Astrocyte of the spinal cord (primary cell): ENCODE measurements at regions not wholly inside any gene's neighbourhood (a gene's known extent, or its start where the extent isn't known, plus 50 kb on each side); places are given as distances from the start of the nearest gene placed in this dataset.

Source experiments
- DNase-seq: peaks from one replicate; pipeline ENCODE4 v3.0.0; 2011; ENCODE audit warnings: low read depth, low spot score
- H3K4me3 ChIP-seq: 2 replicates; pipeline ENCODE4 v1.5.1; 2011; ENCODE audit warnings: low read depth, mild to moderate bottlenecking, low read length, moderate library complexity
- in situ Hi-C: cut with HindIII; loops from 2 replicates; pipeline ENCODE4 v1.10.0; 2017; ENCODE audit warnings: low sequenced_read_pairs
- TF ChIP-seq, protein P1 (sequence below): IDR thresholded peaks from 2 replicates; pipeline ENCODE4 v1.5.1; 2012; ENCODE audit warnings: low read depth, mild to moderate bottlenecking, low read length, inconsistent platforms

DNA sequence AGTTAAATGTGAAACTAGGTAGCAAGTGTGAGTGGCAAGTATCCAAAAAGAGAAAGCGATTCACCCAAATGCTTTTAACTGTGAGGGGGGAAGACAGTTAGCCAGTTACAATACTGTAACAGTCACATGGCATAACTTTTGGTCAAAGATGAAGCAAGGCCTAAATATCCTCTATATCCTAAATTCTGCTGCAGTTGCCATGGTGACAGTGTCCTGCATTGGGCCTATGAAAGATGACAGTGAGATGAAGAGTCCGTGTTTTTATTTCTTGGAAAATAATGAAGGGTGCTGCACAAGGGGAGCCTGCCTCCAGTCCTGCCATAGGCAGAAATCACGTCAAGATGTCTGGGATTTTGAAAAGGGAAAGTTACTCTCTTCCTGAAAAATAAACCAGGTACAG is 534.6 kb downstream of the NTRK2 start:
- in situ Hi-C loops, result no loop called here
- no peak overlapping the region for H3K4me3 ChIP-seq
- DNase-seq, result no peak
- TF ChIP-seq, protein P1, sequence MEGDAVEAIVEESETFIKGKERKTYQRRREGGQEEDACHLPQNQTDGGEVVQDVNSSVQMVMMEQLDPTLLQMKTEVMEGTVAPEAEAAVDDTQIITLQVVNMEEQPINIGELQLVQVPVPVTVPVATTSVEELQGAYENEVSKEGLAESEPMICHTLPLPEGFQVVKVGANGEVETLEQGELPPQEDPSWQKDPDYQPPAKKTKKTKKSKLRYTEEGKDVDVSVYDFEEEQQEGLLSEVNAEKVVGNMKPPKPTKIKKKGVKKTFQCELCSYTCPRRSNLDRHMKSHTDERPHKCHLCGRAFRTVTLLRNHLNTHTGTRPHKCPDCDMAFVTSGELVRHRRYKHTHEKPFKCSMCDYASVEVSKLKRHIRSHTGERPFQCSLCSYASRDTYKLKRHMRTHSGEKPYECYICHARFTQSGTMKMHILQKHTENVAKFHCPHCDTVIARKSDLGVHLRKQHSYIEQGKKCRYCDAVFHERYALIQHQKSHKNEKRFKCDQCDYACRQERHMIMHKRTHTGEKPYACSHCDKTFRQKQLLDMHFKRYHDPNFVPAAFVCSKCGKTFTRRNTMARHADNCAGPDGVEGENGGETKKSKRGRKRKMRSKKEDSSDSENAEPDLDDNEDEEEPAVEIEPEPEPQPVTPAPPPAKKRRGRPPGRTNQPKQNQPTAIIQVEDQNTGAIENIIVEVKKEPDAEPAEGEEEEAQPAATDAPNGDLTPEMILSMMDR, result no peak

DNA sequence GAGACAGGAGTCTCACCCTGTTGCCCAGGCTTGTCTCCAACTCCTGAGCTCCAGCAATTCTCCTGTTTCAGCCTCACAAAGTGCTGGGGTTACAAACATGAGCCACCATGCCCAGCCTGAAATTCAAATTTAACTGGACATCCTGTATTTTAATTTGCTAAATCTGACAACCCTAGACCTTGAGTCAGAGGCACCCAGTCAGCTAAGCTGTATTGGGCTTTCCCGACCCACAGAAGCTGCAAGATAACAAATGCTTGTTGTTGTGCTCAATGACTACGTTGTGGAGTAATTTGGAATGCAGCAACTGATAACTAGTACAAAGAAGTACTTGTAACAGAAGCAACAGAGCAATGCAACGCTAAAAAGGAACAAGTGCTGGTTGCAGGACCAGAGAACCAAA is 533.1 kb downstream of the NTRK2 start:
- TF ChIP-seq, protein P1, result no peak
- peak; percentile 37 for DNase-seq
- in situ Hi-C loops, result no loop called here
- H3K4me3 ChIP-seq, result no peak overlapping the region

DNA sequence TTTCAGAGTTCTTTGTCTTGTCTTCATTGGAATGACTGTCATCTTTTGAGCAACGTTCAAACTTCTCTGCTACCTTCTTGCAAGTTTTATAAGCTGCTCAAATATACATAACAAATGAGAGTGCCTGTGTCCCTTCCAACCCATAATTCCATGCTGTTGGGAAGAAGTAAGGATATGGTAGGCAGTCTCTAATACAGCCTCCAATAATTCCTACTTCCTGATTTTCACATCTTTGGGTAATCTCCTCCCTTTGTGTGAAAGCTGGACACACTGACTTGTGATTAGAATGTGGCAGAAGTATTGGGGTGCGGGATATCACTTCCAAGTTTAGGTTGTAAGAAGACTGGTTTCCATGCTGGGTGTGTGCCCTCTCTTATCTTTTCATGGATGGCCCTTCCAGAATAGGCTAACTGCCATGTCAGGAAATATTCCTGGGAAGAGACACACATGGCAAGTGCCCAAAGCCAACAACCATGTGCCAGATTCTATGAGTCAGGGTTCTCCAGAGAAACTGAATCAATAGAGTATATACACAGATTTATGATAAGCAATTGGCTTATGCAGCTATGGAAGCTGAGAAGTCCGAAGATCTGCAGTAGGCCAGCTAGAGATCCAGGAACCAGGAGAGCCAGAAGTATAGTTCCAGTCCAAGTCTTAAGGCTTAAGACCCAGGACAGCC is 531.3 kb downstream of the NTRK2 start:
- in situ Hi-C loops, result no loop called here
- peak; percentile 76 for DNase-seq
- TF ChIP-seq, protein P1, result no peak
- H3K4me3 ChIP-seq, result no peak overlapping the region

DNA sequence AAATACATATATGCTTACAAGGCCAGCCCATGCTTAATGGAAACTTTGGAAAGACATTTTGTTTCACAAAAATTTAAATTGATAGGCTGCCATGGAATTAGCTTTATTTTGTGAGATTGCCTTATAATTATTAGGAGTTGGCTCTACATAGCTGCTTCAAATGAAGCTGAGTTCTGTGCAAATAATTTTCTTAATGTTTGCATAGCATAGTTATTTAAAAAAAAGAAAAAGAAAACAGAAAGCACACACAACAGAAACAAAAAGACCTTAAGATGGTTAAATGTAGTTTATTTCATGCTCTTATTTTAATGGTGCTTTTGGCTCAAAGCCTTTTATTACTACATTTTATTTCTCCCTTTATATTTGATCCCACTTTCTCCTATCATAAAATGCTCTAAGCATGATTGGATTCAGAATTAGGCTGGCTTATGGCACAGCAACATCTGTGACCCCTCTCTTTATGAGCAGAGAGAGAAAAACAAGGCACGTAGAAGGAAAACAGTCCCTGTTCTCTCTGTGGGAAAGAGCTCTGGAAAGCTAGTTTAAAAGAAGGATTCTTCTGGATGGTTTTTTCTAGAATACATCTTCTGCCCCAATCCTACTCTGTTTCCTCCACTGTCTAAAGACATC is 530.5 kb downstream of the NTRK2 start:
- in situ Hi-C loops, result no loop called here
- no peak overlapping the region for H3K4me3 ChIP-seq
- TF ChIP-seq, protein P1, result no peak
- no peak for DNase-seq

DNA sequence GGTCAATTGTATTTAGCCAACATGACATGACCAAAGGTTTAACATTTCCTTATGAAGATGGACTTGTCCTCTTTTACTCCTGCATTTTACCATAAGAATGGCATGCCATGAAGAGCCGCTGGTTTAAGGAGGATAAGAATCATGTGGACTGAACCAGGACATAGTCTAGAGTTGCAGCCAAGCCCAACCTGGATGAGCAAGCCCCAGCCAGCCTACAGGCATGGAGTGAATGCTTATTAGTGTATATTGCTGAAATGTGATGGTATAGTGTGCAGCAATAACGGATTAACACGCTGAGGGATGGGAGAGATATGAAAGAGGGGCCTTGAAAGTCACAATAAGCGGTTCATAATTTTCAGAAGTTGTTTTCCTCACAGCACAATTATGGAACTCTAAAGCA is 523.2 kb downstream of the NTRK2 start:
- TF ChIP-seq, protein P1, result no peak
- no peak for DNase-seq
- in situ Hi-C loops, result no loop called here
- H3K4me3 ChIP-seq, result no peak overlapping the region

DNA sequence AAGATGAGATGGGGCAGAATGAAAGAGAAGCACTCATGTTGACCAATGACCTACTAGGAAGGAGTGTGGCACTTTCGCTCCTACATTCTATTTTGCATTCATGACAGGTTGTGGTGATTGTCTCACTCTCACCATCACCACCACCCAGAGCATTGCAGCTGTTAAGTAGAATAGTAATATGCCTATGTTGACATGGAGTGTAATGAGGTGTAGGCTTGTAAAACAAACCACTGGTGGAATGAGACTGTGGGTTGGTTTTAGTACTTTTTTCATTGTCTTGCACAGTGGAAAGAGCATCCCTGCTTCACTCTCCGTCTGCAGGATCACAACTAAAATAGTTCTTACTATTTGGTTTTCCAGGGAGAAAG is 516.7 kb downstream of the NTRK2 start:
- in situ Hi-C loops, result no loop called here
- no peak overlapping the region for H3K4me3 ChIP-seq
- no peak for DNase-seq
- TF ChIP-seq, protein P1, result no peak
